ENCODE measurements at regions not wholly inside any gene's neighbourhood (a gene's known extent, or its start where the extent isn't known, plus 50 kb on each side); places are given as distances from the start of the nearest gene placed in this dataset.

GRCh38 chr6:170010665-170011203 lies 259.3 kb downstream of the ERMARD start:
- TF ChIP-seq GATA2 (IDR thresholded peaks at IDR 0.05; ENCODE audit: low read depth, low read length) (no peak), GATA3 (IDR thresholded peaks at IDR 0.05; ENCODE audit: low read depth, low read length) (no peak)
